ENCODE measurements at regions not wholly inside any gene's neighbourhood (a gene's known extent, or its start where the extent isn't known, plus 50 kb on each side); places are given as distances from the start of the nearest gene placed in this dataset.

DNA sequence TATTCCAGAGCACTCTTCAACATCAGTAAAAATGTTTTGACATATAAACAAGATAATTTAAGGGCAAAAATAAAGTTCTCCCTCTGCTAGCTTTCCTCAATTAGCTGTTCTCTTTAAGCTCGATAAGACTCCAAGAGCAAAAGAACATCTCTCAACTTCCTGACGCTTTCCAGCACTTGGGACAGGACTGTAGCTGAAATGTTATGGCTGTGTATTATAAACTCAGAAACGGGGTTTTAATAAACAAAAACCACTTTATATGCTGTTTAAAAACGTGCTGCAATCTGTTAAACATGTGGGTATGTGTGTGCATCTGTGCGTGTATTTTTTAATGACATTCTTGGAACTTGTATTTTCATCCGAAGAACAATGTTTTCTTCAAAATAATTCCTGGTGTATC, 71.5 kb upstream of the RGS2 start:
- no peak overlapping the region for H3K27ac Mint-ChIP-seq
- intact Hi-C loops (cut with micrococcal nuclease), result no loop called here
- ChIA-PET POLR2A (ENCODE audit: partially characterized antibody) (no interaction called here), CTCF (ENCODE audit: partially characterized antibody) (no interaction called here)
- Histone ChIP-seq H3K4me3 (ENCODE audit: low read length in 2 of 2) (no peak overlapping the region), H3K27ac (ENCODE audit: low read depth, low read length) (no peak overlapping the region), H3K9me3 (ENCODE audit: control insufficient read depth in 1 of 2, low read length in 2 of 2) (no peaks in the 10 kb centered on the region), H3K27me3 (ENCODE audit: insufficient read depth, low read length) (no peaks in the 10 kb centered on the region), H3K4me1 (ENCODE audit: insufficient read depth, low read length) (no peaks in the 10 kb centered on the region), H3K36me3 (ENCODE audit: insufficient read depth, low read length) (no peaks in the 10 kb centered on the region)
- DNase-seq, result no peak
- H3K9me3 Mint-ChIP-seq, result no peaks in the 10 kb centered on the region
- no peaks in the 10 kb centered on the region for H3K36me3 Mint-ChIP-seq
- H3K4me3 Mint-ChIP-seq, result no peak overlapping the region
- H3K4me1 Mint-ChIP-seq, result peaks cover 0 to 4% (median 2%) of the 10 kb centered on the region in 4 donors
- H3K27me3 Mint-ChIP-seq, result no peaks in the 10 kb centered on the region

DNA sequence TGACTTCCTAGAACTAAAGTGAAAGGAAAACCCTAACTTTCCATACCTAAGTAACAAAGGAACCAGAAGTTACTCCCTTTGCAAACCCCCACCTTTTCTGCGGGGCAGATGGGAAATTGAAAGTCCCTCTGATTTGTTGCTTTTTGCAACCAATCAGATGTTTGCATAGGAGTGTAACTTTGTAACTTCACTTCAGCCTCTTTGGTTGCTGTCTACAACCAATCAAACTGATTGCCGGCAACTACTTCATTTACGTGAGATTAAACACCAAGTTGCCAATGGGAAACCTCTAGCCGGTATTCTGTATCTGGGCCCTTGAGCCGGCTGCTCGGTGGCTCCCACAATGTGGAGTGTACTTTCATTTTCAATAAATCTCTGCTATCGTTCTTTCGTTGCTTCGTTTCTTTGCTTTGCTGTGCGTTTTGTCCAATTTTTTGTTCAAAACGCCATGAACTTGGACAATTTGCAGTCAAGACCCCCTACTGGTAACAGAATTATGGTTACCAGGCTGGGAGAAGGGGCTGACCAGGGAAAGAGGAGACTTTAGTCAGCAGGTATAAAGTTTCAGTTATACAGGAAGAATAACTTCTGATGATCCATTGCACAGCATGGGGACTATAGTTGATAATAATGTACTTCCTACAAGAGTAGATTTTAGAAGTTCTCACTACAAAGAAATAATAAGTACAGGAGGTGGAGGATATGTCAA, 69.2 kb upstream of the RGS2 start:
- H3K36me3 ChIP-seq (ENCODE audit: insufficient read depth, low read length), result no peaks in the 10 kb centered on the region
- Mint-ChIP-seq H3K27me3 (no peaks in the 10 kb centered on the region), H3K4me3 (peak overlapping the region in 3 of 8 donors; percentile 7 to 62 (median 44)), H3K9me3 (no peaks in the 10 kb centered on the region), H3K36me3 (no peaks in the 10 kb centered on the region), H3K4me1 (peaks cover 0 to 9% (median 2%) of the 10 kb centered on the region in 4 donors), H3K27ac (no peak overlapping the region)
- ChIA-PET CTCF (ENCODE audit: partially characterized antibody) (no interaction called here), POLR2A (ENCODE audit: partially characterized antibody) (no interaction called here)
- no peak overlapping the region for H3K27ac ChIP-seq (ENCODE audit: low read depth, low read length)
- intact Hi-C loops (cut with micrococcal nuclease), result no loop called here
- H3K9me3 ChIP-seq (ENCODE audit: control insufficient read depth in 1 of 2, low read length in 2 of 2), result no peaks in the 10 kb centered on the region
- no peak for DNase-seq
- no peaks in the 10 kb centered on the region for H3K4me1 ChIP-seq (ENCODE audit: insufficient read depth, low read length)
- H3K4me3 ChIP-seq (ENCODE audit: low read length in 2 of 2), result no peak overlapping the region
- H3K27me3 ChIP-seq (ENCODE audit: insufficient read depth, low read length), result no peaks in the 10 kb centered on the region

DNA sequence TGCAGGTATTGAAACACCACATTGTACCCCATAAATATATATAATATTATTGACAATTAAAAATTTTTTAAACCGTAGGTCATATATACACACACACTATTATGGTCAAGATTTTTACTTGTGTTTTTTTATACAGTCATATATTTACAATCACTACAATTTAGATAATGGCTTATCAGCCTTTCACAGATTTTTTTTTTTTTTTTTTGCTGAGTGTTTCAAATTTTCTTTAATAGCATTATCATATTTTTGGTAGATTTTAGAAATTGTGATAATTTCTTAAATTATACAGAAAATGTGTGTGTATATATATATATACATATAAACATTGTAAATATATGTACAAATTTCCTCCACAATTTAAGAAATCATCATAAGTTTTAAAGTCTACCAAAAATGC, 68.6 kb upstream of the RGS2 start:
- Mint-ChIP-seq H3K4me3 (no peak overlapping the region), H3K9me3 (no peaks in the 10 kb centered on the region), H3K4me1 (peaks cover 0 to 9% (median 2%) of the 10 kb centered on the region in 4 donors), H3K27ac (no peak overlapping the region), H3K36me3 (no peaks in the 10 kb centered on the region), H3K27me3 (no peaks in the 10 kb centered on the region)
- H3K36me3 ChIP-seq (ENCODE audit: insufficient read depth, low read length), result no peaks in the 10 kb centered on the region
- ChIA-PET POLR2A (ENCODE audit: partially characterized antibody) (no interaction called here), CTCF (ENCODE audit: partially characterized antibody) (no interaction called here)
- H3K4me1 ChIP-seq (ENCODE audit: insufficient read depth, low read length), result no peaks in the 10 kb centered on the region
- DNase-seq, result no peak
- H3K27me3 ChIP-seq (ENCODE audit: insufficient read depth, low read length), result no peaks in the 10 kb centered on the region
- no peaks in the 10 kb centered on the region for H3K9me3 ChIP-seq (ENCODE audit: control insufficient read depth in 1 of 2, low read length in 2 of 2)
- no peak overlapping the region for H3K27ac ChIP-seq (ENCODE audit: low read depth, low read length)
- intact Hi-C loops (cut with micrococcal nuclease), result no loop called here
- no peak overlapping the region for H3K4me3 ChIP-seq (ENCODE audit: low read length in 2 of 2)

DNA sequence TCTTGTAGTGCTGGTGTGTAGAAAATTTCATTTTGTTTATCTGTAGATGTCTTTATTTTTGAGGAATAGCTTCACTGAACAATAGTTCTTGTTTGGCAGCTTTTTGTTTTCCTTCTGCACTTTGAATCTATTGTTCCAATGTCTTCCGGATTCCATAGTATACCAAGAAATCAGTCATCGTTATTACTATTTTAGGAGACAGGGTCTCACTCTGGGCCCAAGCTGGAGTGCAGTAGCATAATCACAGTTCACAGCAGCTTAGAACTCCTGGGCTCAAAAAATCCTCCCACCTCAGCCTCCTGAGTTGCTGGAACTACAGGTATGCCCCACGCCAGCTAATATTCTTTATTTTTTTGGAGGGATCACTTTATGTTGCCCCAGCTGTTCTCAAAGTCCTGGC, 67.7 kb upstream of the RGS2 start:
- peaks cover 0 to 9% (median 2%) of the 10 kb centered on the region in 4 donors for H3K4me1 Mint-ChIP-seq
- ChIA-PET CTCF (ENCODE audit: partially characterized antibody) (no interaction called here), POLR2A (ENCODE audit: partially characterized antibody) (no interaction called here)
- Histone ChIP-seq H3K4me3 (ENCODE audit: low read length in 2 of 2) (no peak overlapping the region), H3K36me3 (ENCODE audit: insufficient read depth, low read length) (no peaks in the 10 kb centered on the region), H3K9me3 (ENCODE audit: control insufficient read depth in 1 of 2, low read length in 2 of 2) (no peaks in the 10 kb centered on the region), H3K4me1 (ENCODE audit: insufficient read depth, low read length) (no peaks in the 10 kb centered on the region), H3K27me3 (ENCODE audit: insufficient read depth, low read length) (no peaks in the 10 kb centered on the region), H3K27ac (ENCODE audit: low read depth, low read length) (no peak overlapping the region)
- no peak overlapping the region for H3K27ac Mint-ChIP-seq
- DNase-seq, result no peak
- no peaks in the 10 kb centered on the region for H3K27me3 Mint-ChIP-seq
- H3K9me3 Mint-ChIP-seq, result no peaks in the 10 kb centered on the region
- H3K4me3 Mint-ChIP-seq, result no peak overlapping the region
- intact Hi-C loops (cut with micrococcal nuclease), result no loop called here
- no peaks in the 10 kb centered on the region for H3K36me3 Mint-ChIP-seq

DNA sequence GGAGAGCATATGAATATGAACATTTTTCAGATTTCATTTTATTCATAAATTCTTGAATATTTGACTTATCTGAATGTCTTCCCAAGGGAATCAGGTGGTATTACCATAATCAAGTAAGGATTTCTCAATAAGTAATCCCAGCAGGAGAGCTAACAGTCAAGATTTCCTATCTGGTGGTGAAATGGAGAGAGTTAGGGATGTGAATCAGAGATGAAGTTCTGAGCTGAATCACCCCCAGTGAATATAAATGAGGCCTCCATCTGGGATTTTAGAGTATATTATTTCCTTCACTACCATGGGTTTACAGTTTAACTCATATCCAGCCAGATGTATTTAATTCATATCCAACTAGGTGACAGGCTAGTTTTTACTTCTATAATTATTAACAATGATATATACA, 61.5 kb upstream of the RGS2 start:
- ChIA-PET POLR2A (ENCODE audit: partially characterized antibody) (no interaction called here), CTCF (ENCODE audit: partially characterized antibody) (no interaction called here)
- peaks cover 0 to 5% (median 0%) of the 10 kb centered on the region in 8 donors for H3K9me3 Mint-ChIP-seq
- DNase-seq, result no peak
- Histone ChIP-seq H3K36me3 (ENCODE audit: insufficient read depth, low read length) (no peaks in the 10 kb centered on the region), H3K4me1 (ENCODE audit: insufficient read depth, low read length) (no peaks in the 10 kb centered on the region), H3K9me3 (ENCODE audit: control insufficient read depth in 1 of 2, low read length in 2 of 2) (no peaks in the 10 kb centered on the region), H3K27me3 (ENCODE audit: insufficient read depth, low read length) (no peaks in the 10 kb centered on the region), H3K4me3 (ENCODE audit: low read length in 2 of 2) (no peak overlapping the region), H3K27ac (ENCODE audit: low read depth, low read length) (no peak overlapping the region)
- H3K36me3 Mint-ChIP-seq, result no peaks in the 10 kb centered on the region
- no peak overlapping the region for H3K4me3 Mint-ChIP-seq
- no peak overlapping the region for H3K27ac Mint-ChIP-seq
- H3K27me3 Mint-ChIP-seq, result no peaks in the 10 kb centered on the region
- intact Hi-C loops (cut with micrococcal nuclease), result no loop called here
- peaks cover 0 to 5% (median 0%) of the 10 kb centered on the region in 4 donors for H3K4me1 Mint-ChIP-seq

DNA sequence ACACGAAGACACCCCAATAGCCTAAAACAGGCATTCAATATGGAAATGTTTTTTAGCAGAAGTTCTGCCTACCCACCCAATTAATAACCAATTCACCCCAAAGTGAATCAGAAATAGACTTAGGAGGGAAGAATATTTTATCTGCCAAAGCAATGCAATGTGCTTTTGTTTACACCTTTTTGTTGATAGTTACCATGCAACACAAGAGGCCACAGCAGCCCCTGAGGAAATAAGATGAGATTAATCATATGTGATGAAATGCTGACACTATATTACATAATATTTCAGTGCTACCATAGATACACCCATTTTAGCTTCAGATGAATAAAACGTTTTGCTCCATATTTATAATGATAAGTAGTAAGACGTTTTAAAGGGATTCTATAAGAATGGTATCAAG, 60.9 kb upstream of the RGS2 start:
- Histone ChIP-seq H3K4me3 (ENCODE audit: low read length in 2 of 2) (no peak overlapping the region), H3K27ac (ENCODE audit: low read depth, low read length) (no peak overlapping the region), H3K4me1 (ENCODE audit: insufficient read depth, low read length) (no peaks in the 10 kb centered on the region), H3K27me3 (ENCODE audit: insufficient read depth, low read length) (no peaks in the 10 kb centered on the region), H3K9me3 (ENCODE audit: control insufficient read depth in 1 of 2, low read length in 2 of 2) (no peaks in the 10 kb centered on the region), H3K36me3 (ENCODE audit: insufficient read depth, low read length) (no peaks in the 10 kb centered on the region)
- intact Hi-C loops (cut with micrococcal nuclease), result no loop called here
- CTCF ChIA-PET (ENCODE audit: partially characterized antibody), result no interaction called here
- POLR2A ChIA-PET (ENCODE audit: partially characterized antibody), result no interaction called here
- Mint-ChIP-seq H3K27ac (no peak overlapping the region), H3K27me3 (no peaks in the 10 kb centered on the region), H3K4me3 (no peak overlapping the region), H3K4me1 (no peaks in the 10 kb centered on the region), H3K36me3 (no peaks in the 10 kb centered on the region), H3K9me3 (peaks cover 0 to 5% (median 0%) of the 10 kb centered on the region in 8 donors)
- no peak for DNase-seq

DNA sequence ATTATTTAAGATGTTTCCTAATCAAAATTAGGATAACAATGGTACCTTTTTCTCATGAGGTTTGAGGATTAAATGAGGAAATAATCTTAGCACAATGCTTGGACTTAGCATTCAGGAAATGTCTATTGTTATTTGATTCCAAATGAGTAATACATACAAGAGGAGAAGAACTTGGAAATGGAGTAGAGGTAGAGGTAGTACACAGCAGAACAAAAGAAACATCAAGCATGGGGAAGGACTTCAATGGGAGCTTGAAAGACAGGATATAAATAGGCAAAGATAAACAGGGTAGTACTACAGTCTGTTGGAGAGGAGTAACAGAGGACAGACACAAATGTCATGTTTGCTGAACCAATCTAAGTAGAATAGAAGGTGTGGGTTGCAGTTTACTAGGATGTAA, 59.5 kb upstream of the RGS2 start:
- H3K27ac Mint-ChIP-seq, result no peak overlapping the region
- no peak overlapping the region for H3K4me3 ChIP-seq (ENCODE audit: low read length in 2 of 2)
- H3K27ac ChIP-seq (ENCODE audit: low read depth, low read length), result no peak overlapping the region
- H3K27me3 Mint-ChIP-seq, result peaks cover 0 to under 1% of the 10 kb centered on the region in 2 donors
- no peak overlapping the region for H3K4me3 Mint-ChIP-seq
- intact Hi-C loops (cut with micrococcal nuclease), result no loop called here
- no peaks in the 10 kb centered on the region for H3K27me3 ChIP-seq (ENCODE audit: insufficient read depth, low read length)
- H3K36me3 ChIP-seq (ENCODE audit: insufficient read depth, low read length), result no peaks in the 10 kb centered on the region
- H3K9me3 Mint-ChIP-seq, result peaks cover 0 to 5% (median 0%) of the 10 kb centered on the region in 8 donors
- no peaks in the 10 kb centered on the region for H3K4me1 ChIP-seq (ENCODE audit: insufficient read depth, low read length)
- H3K36me3 Mint-ChIP-seq, result no peaks in the 10 kb centered on the region
- no peaks in the 10 kb centered on the region for H3K4me1 Mint-ChIP-seq
- CTCF ChIA-PET (ENCODE audit: partially characterized antibody), result no interaction called here
- POLR2A ChIA-PET (ENCODE audit: partially characterized antibody), result no interaction called here
- no peak for DNase-seq
- no peaks in the 10 kb centered on the region for H3K9me3 ChIP-seq (ENCODE audit: control insufficient read depth in 1 of 2, low read length in 2 of 2)

DNA sequence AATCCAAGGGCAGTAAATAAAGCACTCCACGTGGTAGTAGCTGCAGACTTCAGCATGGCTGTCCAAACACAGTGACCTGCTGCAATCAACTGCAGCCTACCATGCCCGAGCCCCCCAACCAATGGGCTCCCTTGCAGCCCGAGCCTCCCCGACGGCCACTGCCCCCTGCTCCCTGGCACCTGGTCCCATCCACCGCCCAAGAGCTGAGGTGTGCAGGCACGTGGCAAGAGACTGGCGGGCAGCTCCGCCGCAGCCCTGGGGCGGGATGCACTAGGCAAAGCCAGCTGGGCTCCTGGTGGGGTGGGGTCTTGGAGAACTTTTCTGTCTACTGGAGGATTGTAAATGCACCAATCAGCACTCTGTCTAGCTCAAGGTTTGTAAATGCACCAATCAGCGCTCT, 57.6 kb upstream of the RGS2 start:
- intact Hi-C loops (cut with micrococcal nuclease), result no loop called here
- ChIA-PET POLR2A (ENCODE audit: partially characterized antibody) (no interaction called here), CTCF (ENCODE audit: partially characterized antibody) (no interaction called here)
- no peak overlapping the region for H3K4me3 ChIP-seq (ENCODE audit: low read length in 2 of 2)
- H3K9me3 ChIP-seq (ENCODE audit: control insufficient read depth in 1 of 2, low read length in 2 of 2), result no peaks in the 10 kb centered on the region
- no peaks in the 10 kb centered on the region for H3K4me1 Mint-ChIP-seq
- H3K27ac Mint-ChIP-seq, result no peak overlapping the region
- H3K27ac ChIP-seq (ENCODE audit: low read depth, low read length), result no peak overlapping the region
- no peaks in the 10 kb centered on the region for H3K36me3 ChIP-seq (ENCODE audit: insufficient read depth, low read length)
- no peak overlapping the region for H3K4me3 Mint-ChIP-seq
- peaks cover 0 to 2% of the 10 kb centered on the region in 2 donors for H3K27me3 Mint-ChIP-seq
- H3K27me3 ChIP-seq (ENCODE audit: insufficient read depth, low read length), result no peaks in the 10 kb centered on the region
- H3K4me1 ChIP-seq (ENCODE audit: insufficient read depth, low read length), result no peaks in the 10 kb centered on the region
- no peak for DNase-seq
- no peaks in the 10 kb centered on the region for H3K36me3 Mint-ChIP-seq
- H3K9me3 Mint-ChIP-seq, result peaks cover 0 to 5% (median 0%) of the 10 kb centered on the region in 8 donors
